IMR-90 (cell line): ENCODE measurements at regions not wholly inside any gene's neighbourhood (a gene's known extent, or its start where the extent isn't known, plus 50 kb on each side); places are given as distances from the start of the nearest gene placed in this dataset.

Experiments used
- ATAC-seq: fragments of 200-7000 bp; cut with Tn5 transposase; 2 replicates; pipeline ENCODE4 v1.9.1; 2020; ENCODE audit warnings: low read depth, mild to moderate bottlenecking, moderate library complexity
- BruUV-seq: library from RNA; stranded (reverse); fragments of 400-500 nt; replicated peaks from 2 replicates; lab custom pipeline; 2021; lab: Mats Ljungman, UMichigan
- CTCF ChIA-PET: fragments of 300-600 bp; formaldehyde crosslinking; extraction: SDS; loops from one replicate; lab custom pipeline; 2021; ENCODE audit warnings: antibody characterized with exemption; lab: Yijun Ruan, JAX
- POLR2A ChIA-PET: fragments of 300-600 bp; sonication (Branson Sonifier 250); formaldehyde crosslinking; loops from one replicate; lab custom pipeline; 2022; ENCODE audit warnings: antibody characterized with exemption; ENCODE audit not compliant: unreplicated experiment; lab: Charles Lee
- DNase-seq: peaks from one replicate; pipeline ENCODE4 v3.0.0; 2013
- H2AFZ ChIP-seq: replicated peaks from 2 replicates; pipeline ENCODE3; 2013; ENCODE audit warnings: low read length, mild to moderate bottlenecking; ENCODE audit not compliant: poor library complexity
- H2AK5ac ChIP-seq: 2 replicates; pipeline ENCODE4 v1.6.1; 2013; ENCODE audit warnings: low read depth, low read length, inconsistent platforms
- H2AK9ac ChIP-seq: replicated peaks from 2 replicates; pipeline ENCODE3; 2013; ENCODE audit warnings: mild to moderate bottlenecking, low read depth, low read length, moderate library complexity; ENCODE audit not compliant: poor library complexity
- H2BK120ac ChIP-seq: 2 replicates; pipeline ENCODE4 v1.6.1; 2013; ENCODE audit warnings: low read depth, low read length, inconsistent platforms
- H2BK15ac ChIP-seq: 3 replicates; pipeline ENCODE4 v1.6.1; 2013; ENCODE audit warnings: low read depth, low read length, inconsistent platforms
- H2BK20ac ChIP-seq: 2 replicates; pipeline ENCODE4 v1.6.1; 2013; ENCODE audit warnings: low read depth, mild to moderate bottlenecking, inconsistent platforms, low read length, moderate library complexity
- H2BK5ac ChIP-seq: 2 replicates; pipeline ENCODE4 v1.6.1; 2013; ENCODE audit warnings: mild to moderate bottlenecking, low read depth, low read length, inconsistent platforms; ENCODE audit not compliant: poor library complexity, severe bottlenecking
- H3K14ac ChIP-seq: replicated peaks from 2 replicates; pipeline ENCODE4 v1.6.1; 2013; ENCODE audit warnings: low read depth, low read length, inconsistent platforms
- H3K18ac ChIP-seq: 2 replicates; pipeline ENCODE4 v1.6.1; 2013; ENCODE audit warnings: low read depth, low read length, control low read depth
- H3K23ac ChIP-seq: 2 replicates; pipeline ENCODE4 v1.6.1; 2013; ENCODE audit warnings: low read depth, low read length, inconsistent platforms
- H3K27ac ChIP-seq: 2 replicates; pipeline ENCODE4 v1.5.1; 2013; ENCODE audit warnings: mild to moderate bottlenecking, control low read depth, low read length; ENCODE audit not compliant: insufficient read depth
- H3K27me3 ChIP-seq: 2 replicates; pipeline ENCODE4 v1.6.1; 2013; ENCODE audit warnings: low read length; ENCODE audit not compliant: control insufficient read depth, insufficient read depth
- H3K36me3 ChIP-seq: 2 replicates; pipeline ENCODE4 v1.6.1; 2013; ENCODE audit warnings: low read length, mixed read lengths; ENCODE audit not compliant: control insufficient read depth, insufficient read depth
- H3K4ac ChIP-seq: 2 replicates; pipeline ENCODE4 v1.6.1; 2013; ENCODE audit warnings: low read depth, low read length, inconsistent platforms
- H3K4me1 ChIP-seq: 2 replicates; pipeline ENCODE4 v1.6.1; 2013; ENCODE audit warnings: low read length, mixed read lengths; ENCODE audit not compliant: control insufficient read depth, insufficient read depth
- H3K4me2 ChIP-seq: 2 replicates; pipeline ENCODE4 v1.6.1; 2013; ENCODE audit warnings: low read depth, mild to moderate bottlenecking, control low read depth, low read length, moderate library complexity
- H3K4me3 ChIP-seq: 2 replicates; pipeline ENCODE4 v1.5.1; 2013; ENCODE audit warnings: low read depth, mild to moderate bottlenecking, control low read depth, low read length, moderate library complexity; ENCODE audit not compliant: insufficient read depth
- H3K56ac ChIP-seq: 2 replicates; pipeline ENCODE4 v1.6.1; 2013; ENCODE audit warnings: low read length, inconsistent platforms; ENCODE audit not compliant: insufficient read depth; ENCODE audit errors: extremely low read depth
- H3K79me1 ChIP-seq, 2 experiments: 2 replicates each; pipeline ENCODE4 v1.6.1; 2013; ENCODE audit warnings: low read length in 2 of 2, inconsistent platforms in 1 of 2, low read depth in 1 of 2
- H3K9ac ChIP-seq: 2 replicates; pipeline ENCODE4 v1.6.1; 2013; ENCODE audit warnings: low read depth, low read length, control low read depth
- H3K9me1 ChIP-seq: 2 replicates; pipeline ENCODE4 v1.6.1; 2013; ENCODE audit warnings: low read length, inconsistent platforms; ENCODE audit not compliant: insufficient read depth
- H3K9me3 ChIP-seq: 2 replicates; pipeline ENCODE4 v1.6.1; 2013; ENCODE audit warnings: low read length; ENCODE audit not compliant: control insufficient read depth, insufficient read depth
- H4K20me1 ChIP-seq: 2 replicates; pipeline ENCODE4 v1.6.1; 2013; ENCODE audit warnings: low read length, inconsistent platforms; ENCODE audit not compliant: insufficient read depth
- H4K5ac ChIP-seq: 2 replicates; pipeline ENCODE4 v1.6.1; 2013; ENCODE audit warnings: mild to moderate bottlenecking, low read depth, low read length, control low read depth
- H4K8ac ChIP-seq, 2 experiments: 2 replicates each; pipeline ENCODE4 v1.6.1; 2013; ENCODE audit warnings: low read depth in 2 of 2, low read length in 2 of 2, control low read depth in 1 of 2, inconsistent platforms in 1 of 2
- H4K91ac ChIP-seq: 2 replicates; pipeline ENCODE4 v1.6.1; 2013; ENCODE audit warnings: low read depth, low read length, inconsistent platforms; ENCODE audit not compliant: insufficient read depth
- CEBPB ChIP-seq: IDR thresholded peaks from 2 replicates; pipeline ENCODE4 v1.6.1; 2012; ENCODE audit warnings: low read depth, low read length, improper control_type of control experiment
- CHD1 ChIP-seq: IDR thresholded peaks from 2 replicates; pipeline ENCODE4 v1.6.1; 2012; ENCODE audit warnings: low read depth, low read length, improper control_type of control experiment
- MAZ ChIP-seq: IDR thresholded peaks from 2 replicates; pipeline ENCODE4 v1.6.1; 2012; ENCODE audit warnings: low read depth, mild to moderate bottlenecking, low read length, improper control_type of control experiment, moderate library complexity, borderline replicate concordance
- MXI1 ChIP-seq: IDR thresholded peaks from 2 replicates; pipeline ENCODE4 v1.6.1; 2012; ENCODE audit warnings: low read depth, mild to moderate bottlenecking, low read length, moderate library complexity, borderline replicate concordance
- RAD21 ChIP-seq: IDR thresholded peaks from 2 replicates; pipeline ENCODE4 v1.6.1; 2012; ENCODE audit warnings: low read length, improper control_type of control experiment
- WGBS, 2 experiments: methylation state at CpG; one replicate each; pipeline versions ENCODE4 v1.1.5 to v1.1.7; 2013; ENCODE audit warnings: missing lambda C conversion rate in 2 of 2; ENCODE audit not compliant: insufficient read length in 1 of 2; ENCODE audit errors: extremely low coverage in 2 of 2; 5-methylcytosine and 5-hydroxymethylcytosine counted together
- dilution Hi-C: fragments of 300-500 bp; cut with HindIII; formaldehyde crosslinking; loops from one replicate; pipeline ENCODE4 v1.14.3; 2018; ENCODE audit warnings: low sequenced_read_pairs; ENCODE audit not compliant: unreplicated experiment
- in situ Hi-C: fragments of 300-500 bp; cut with MboI; formaldehyde crosslinking; loops from 3 replicates; pipeline ENCODE4 v1.14.3; 2019; ENCODE audit warnings: low sequenced_read_pairs, inconsistent platforms, mixed read lengths
- intact Hi-C: fragments of 100-400 bp; cut with micrococcal nuclease; formaldehyde crosslinking; loops from 2 replicates; pipeline ENCODE4 v1.10.0; 2022

- no peak for TF ChIP-seq CEBPB
- TF ChIP-seq CHD1: no peak
- TF ChIP-seq RAD21: no peak
- TF ChIP-seq MAZ: no peak
- no peak for TF ChIP-seq MXI1
- Histone ChIP-seq H3K4me3 (no peak overlapping the region), H4K5ac (no peak overlapping the region), H4K8ac (no peak overlapping the region), H3K56ac (no peak overlapping the region), H3K79me1 (no peaks in the 10 kb centered on the region), H4K20me1 (no peaks in the 10 kb centered on the region; the same call in 1 of the 2 replicates), H3K9ac (no peak overlapping the region), H2AK5ac (no peak overlapping the region), H3K18ac (no peak overlapping the region), H3K36me3 (peaks cover 2% of the 10 kb centered on the region), H3K14ac (no peak overlapping the region), H3K9me1 (peaks cover 11% of the 10 kb centered on the region), H3K4me2 (no peak overlapping the region), H3K27ac (no peak overlapping the region), H2BK15ac (no peak overlapping the region), H3K23ac (no peak overlapping the region), H3K9me3 (no peaks in the 10 kb centered on the region), H4K91ac (no peak overlapping the region), H3K27me3 (no peaks in the 10 kb centered on the region), H2BK120ac (no peak overlapping the region), H2AFZ (no peak overlapping the region), H2BK20ac (no peak overlapping the region), H3K4ac (no peak overlapping the region), H2AK9ac (no peak overlapping the region), H3K4me1 (peaks cover 5% of the 10 kb centered on the region; the same call in 1 of the 2 replicates), H2BK5ac (no peak overlapping the region)
- BruUV-seq: no TSS peak
- intact Hi-C loops: no loop called here
- ATAC-seq: no peak
- DNase-seq: no peak
- ChIA-PET CTCF (no interaction called here), POLR2A (no interaction called here)
- in situ Hi-C loops: no loop called here
- dilution Hi-C loops: no loop called here
- no CpG with 5 or more reads among the region's 6 CpGs for WGBS, 2 experiments
Observed at GRCh38 chr2:216261042-216261537, 111.2 kb downstream of the MARCHF4 start.
